NT2/D1 (cell line): ENCODE measurements at regions not wholly inside any gene's neighbourhood (a gene's known extent, or its start where the extent isn't known, plus 50 kb on each side); places are given as distances from the start of the nearest gene placed in this dataset.

Experiments
- SUZ12 ChIP-seq: IDR thresholded peaks from 2 replicates; pipeline ENCODE4 v1.6.1; 2011; ENCODE audit not compliant: insufficient read length, insufficient read depth; ENCODE audit errors: extremely low read depth
- YY1 ChIP-seq: IDR thresholded peaks from 2 replicates; pipeline ENCODE4 v1.6.1; 2011; ENCODE audit not compliant: insufficient read length, insufficient read depth
- ZNF274 ChIP-seq: IDR thresholded peaks from 2 replicates; pipeline ENCODE4 v1.6.1; 2011; ENCODE audit warnings: mild to moderate bottlenecking, low read depth, low read length

- TF ChIP-seq ZNF274 (no peak), YY1 (no peak), SUZ12 (no peak)
Measured at GRCh38 chr7:119562839-119563238, 710.1 kb upstream of the KCND2 start.
